Right ventricle myocardium inferior (tissue), 1 donor: ENCODE measurements at regions not wholly inside any gene's neighbourhood (a gene's known extent, or its start where the extent isn't known, plus 50 kb on each side); places are given as distances from the start of the nearest gene placed in this dataset.
"Not testable (repeated sequence)": the region's sequence is repeated elsewhere in the genome, so short reads cannot be mapped to it uniquely, and the experiment has no call there.

Source experiments
- ATAC-seq: fragments of 200-7000 bp; cut with Tn5 transposase; one replicate; pipeline ENCODE4 v1.9.1; 2020; ENCODE audit warnings: mild to moderate bottlenecking, moderate library complexity
- DNase-seq: peaks from one replicate; pipeline ENCODE4 v3.0.0; 2021; ENCODE audit errors: missing footprints
- intact Hi-C: fragments of 100-400 bp; cut with DNase I; formaldehyde crosslinking; loops from one replicate; pipeline ENCODE4 v1.11.0; 2022
- donor health status: DM: no; HTN: yes; CAD: no; lungs with severe emphysema.

DNA sequence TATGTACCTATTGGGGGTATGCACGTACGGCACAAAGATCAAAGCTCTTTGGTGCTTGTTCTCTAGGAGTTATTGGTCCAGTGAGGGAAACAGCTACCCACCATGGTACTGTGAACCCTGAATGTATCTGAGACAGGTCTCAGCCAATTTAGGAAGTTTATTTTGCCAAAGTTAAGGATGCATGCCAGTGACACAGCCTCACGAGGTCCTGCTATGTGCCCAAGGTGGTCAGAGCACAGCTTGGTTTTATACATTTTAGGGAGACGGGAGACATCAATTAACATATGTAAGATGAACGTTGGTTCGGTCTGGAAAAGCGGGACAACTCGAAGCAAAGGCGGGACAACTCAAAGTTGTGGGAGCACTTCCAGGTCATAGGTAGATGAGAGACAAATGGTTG, 75.8 kb downstream of the SOWAHC start:
- DNase-seq (no peak), ATAC-seq (no peak)
- intact Hi-C loops: loop anchor here (2.0 kb wide), 1 partner anchor 75 kb away; the partner anchor contains the start of gene SOWAHC

DNA sequence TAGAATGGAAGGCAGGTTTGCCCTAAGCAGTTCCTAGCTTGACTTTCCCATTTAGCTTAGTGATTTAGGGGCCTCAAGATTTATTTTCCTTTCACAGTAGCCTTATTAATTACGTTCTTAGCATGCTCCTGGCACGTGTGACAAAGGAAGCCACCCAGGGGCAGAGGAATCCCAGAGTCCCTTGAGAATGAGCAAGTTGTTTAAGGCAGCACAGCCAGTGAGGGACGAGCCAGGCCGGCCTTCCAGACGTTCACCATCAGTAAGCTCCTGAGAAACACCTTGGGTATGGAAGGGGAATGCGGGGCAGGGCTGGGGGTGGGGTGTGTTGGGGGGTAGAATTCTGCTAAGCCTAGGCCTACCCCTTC, 76.3 kb downstream of the SOWAHC start:
- DNase-seq (no peak), ATAC-seq (no peak)
- intact Hi-C loops: loop anchor here (2.0 kb wide), 1 partner anchor 76 kb away; the partner anchor contains the start of gene SOWAHC

DNA sequence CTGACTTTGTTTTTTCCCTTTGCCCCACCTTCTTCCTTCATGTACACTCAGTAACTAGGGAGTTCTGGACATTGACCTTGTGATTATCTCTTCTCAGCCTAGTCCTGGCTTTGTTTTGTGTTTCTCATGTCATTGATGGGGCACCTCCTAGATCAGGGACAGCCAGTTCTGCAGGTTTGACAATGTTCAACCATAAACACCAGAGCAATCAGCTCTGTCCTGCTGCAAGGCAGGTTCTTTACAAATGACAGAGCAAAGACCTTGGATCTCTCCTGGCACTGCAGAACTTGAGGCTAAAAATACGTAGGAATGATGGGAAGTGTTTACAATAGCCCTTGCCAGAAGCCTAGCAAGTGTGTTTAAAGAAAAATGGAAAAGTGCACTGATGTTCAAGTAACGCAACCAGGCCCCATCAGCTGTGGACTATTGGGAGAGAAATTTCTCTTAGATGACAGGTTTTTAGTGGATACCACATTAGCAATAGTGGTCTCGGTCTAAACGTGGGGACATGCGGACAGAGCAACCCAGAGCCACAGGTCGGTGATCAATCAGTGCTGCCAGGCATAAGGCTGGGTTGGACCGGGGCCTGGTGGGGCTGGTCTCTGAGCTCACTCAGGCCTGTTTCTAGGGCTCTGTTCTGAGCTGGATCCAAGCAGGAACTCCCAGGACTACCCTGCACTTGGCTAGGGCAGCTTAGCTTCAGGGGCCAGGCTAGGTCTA, 76.8 kb downstream of the SOWAHC start:
- ATAC-seq (peak; percentile 88), DNase-seq (no peak)
- intact Hi-C loops: loop anchor here (2.0 kb wide), 1 partner anchor 76 kb away; the partner anchor contains the start of gene SOWAHC

DNA sequence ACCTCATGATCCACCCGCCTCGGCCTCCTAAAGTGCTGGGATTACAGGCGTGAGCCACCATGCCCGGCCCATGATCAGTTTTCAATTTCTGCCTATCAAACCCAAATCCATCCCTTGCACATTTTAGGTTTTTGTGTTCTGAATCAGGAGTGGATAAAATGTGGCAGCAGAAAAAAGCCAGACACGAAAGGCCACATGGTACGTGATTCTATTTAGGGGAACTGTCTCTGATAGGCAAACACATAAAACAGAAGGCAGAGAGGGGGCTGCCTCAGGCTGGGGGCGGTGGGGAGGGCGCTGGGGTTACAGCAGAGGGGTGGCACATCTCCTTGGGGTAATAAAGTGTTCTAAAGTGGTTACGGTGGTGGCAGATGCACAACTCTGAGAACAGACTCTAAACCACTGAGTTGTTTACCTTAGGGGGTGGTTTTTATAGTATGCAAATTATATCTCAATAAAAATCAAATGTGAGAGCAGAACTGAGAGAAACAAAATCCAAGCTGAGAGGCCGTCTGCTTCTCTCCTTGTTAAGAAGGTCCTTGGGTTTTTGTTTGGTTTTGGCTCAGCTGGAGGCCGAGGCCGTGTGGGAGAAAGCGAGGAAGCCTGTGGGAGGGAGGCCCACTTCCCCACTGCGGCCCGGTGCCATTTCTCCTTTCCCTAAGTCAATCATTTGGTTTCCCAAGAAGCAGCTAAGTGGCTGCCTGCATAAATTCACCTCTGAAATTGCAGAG, 78.0 kb downstream of the SOWAHC start:
- ATAC-seq (no peak), DNase-seq (no peak)
- intact Hi-C loops: no loop called here

GRCh38 chr2:109692831-109693230, 78.7 kb downstream of the SOWAHC start:
- DNase-seq, ATAC-seq, intact Hi-C loops: not testable (repeated sequence)

GRCh38 chr2:109693292-109693691, 79.1 kb downstream of the SOWAHC start:
- ATAC-seq, DNase-seq, intact Hi-C loops: not testable (repeated sequence)

GRCh38 chr2:109694190-109694589, 80.0 kb downstream of the SOWAHC start:
- DNase-seq: no peak
- ATAC-seq: no peak
- intact Hi-C loops: no loop called here

- no peak for DNase-seq
- intact Hi-C loops: no loop called here
- no peak for ATAC-seq
These were observed 81.1 kb downstream of the SOWAHC start for GRCh38 chr2:109695290-109695689.

DNA sequence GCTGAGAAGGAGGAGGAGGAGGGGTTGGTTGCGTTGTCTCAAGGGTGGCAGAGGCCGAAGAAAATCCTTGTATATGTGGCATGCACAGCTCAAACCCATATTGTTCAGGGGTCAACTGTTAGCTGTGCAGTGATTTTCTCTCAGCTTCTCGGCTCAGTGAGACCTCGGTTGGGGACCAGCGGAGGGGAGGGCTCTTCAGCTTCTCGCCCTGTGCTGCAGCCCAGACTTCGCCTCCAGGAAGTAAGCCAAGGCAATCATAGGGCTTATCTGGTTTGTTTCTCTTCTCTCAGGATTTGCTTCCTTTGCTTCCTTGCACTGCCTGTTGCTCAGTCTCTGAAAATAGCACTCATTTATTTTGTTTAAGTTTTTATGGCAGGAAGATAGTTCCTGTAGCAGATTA, 85.5 kb downstream of the SOWAHC start:
- intact Hi-C loops: no loop called here
- DNase-seq (no peak), ATAC-seq (peak; percentile 53)

DNA sequence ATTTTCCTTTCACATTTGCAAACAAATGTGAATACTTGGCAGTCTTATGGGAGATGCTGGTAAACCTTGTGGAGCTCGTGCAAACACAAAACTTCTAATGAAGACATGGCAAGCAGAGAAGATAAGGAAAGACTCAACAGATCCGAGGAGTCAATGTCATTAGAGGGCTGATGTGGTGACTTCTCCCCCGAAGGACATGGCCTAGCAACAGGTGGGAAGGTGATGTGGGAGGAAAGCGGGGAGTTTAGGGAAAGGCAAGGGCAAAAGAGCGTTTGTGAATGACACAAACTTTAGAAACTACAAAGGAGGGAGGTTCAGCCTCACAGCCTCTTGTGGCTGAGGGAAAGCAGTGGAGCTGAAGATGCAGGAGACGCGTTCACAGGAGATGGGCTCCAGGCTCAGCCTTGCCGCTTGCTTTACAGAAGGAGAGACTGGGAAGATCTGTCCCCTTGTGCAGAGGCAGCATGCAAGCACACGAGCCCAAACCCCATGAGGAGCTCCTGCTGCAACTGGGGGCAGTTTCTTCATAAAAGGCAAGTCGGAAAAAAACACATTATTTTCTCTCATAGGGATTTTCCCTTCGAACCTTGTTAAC, 86.6 kb downstream of the SOWAHC start:
- DNase-seq: no peak
- no peak for ATAC-seq
- intact Hi-C loops: no loop called here

GRCh38 chr2:109701362-109701761, 87.2 kb downstream of the SOWAHC start:
- ATAC-seq (no peak), DNase-seq (no peak)
- intact Hi-C loops: no loop called here

GRCh38 chr2:109702250-109702985, 88.3 kb downstream of the SOWAHC start:
- intact Hi-C loops: no loop called here
- DNase-seq: no peak
- no peak for ATAC-seq

- intact Hi-C loops: no loop called here
These were observed 88.9 kb downstream of the SOWAHC start for GRCh38 chr2:109703077-109703476.

GRCh38 chr2:109703798-109704197, 89.6 kb downstream of the SOWAHC start:
- DNase-seq: no peak
- intact Hi-C loops: no loop called here
- no peak for ATAC-seq

More at GRCh38 chr2:109703077-109703476, 88.9 kb downstream of the SOWAHC start:
- DNase-seq: no peak
- no peak for ATAC-seq

DNA sequence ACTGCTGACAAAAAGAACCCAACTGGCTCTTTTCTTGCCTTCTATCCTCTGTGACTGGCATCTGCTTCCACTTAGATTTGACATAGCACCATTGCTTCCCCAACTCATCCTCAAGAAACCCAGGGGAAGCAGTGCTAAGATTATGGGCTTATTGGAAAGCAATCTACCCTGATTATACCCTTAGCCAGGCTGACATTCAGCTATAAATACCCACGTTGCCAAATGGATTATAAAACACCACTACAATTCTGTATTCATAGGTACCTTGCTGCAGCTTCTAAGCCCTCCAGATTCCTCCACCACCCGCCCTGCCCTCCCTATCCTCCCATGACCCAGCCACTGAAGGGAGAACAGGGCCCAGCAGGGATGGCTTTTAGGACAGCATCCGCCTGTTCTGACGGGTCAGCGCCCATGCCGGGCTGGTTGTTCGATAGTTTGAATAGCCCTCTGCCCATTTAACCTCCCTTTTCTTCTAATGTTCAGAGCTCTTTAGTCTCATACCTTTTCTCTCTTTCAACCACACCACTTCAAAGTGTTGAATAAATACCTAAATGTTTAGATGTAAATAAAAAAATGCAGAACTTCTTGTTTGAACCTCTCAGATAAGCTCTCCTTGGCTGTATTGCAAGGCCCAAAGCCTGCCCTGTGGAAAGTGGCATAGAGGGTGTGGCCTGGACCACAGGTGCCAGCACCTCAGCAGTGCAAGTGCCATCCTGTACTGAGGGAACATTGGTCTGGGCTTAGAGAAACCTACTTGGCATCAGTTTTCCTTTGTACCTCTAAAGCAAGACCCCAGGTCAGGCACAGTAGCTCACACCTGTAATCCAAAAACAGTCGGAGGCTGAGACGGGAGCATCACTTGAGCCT, 86.6 kb upstream of the RGPD5 start:
- intact Hi-C loops: no loop called here
- DNase-seq (no peak), ATAC-seq (no peak)

GRCh38 chr2:109710505-109711229, 83.4 kb upstream of the RGPD5 start:
- ATAC-seq (no peak), DNase-seq (no peak)
- intact Hi-C loops: no loop called here

- intact Hi-C loops: no loop called here
- ATAC-seq (no peak), DNase-seq (no peak)
These were observed 82.6 kb upstream of the RGPD5 start for GRCh38 chr2:109711230-109712122.
